ENCODE measurements at regions not wholly inside any gene's neighbourhood (a gene's known extent, or its start where the extent isn't known, plus 50 kb on each side); places are given as distances from the start of the nearest gene placed in this dataset.

- DNase-seq (ENCODE audit: low read depth in 2 of 2), result no peak
These were observed 412.5 kb upstream of the DDI1 start for GRCh38 chr11:103623933-103624332.

DNA sequence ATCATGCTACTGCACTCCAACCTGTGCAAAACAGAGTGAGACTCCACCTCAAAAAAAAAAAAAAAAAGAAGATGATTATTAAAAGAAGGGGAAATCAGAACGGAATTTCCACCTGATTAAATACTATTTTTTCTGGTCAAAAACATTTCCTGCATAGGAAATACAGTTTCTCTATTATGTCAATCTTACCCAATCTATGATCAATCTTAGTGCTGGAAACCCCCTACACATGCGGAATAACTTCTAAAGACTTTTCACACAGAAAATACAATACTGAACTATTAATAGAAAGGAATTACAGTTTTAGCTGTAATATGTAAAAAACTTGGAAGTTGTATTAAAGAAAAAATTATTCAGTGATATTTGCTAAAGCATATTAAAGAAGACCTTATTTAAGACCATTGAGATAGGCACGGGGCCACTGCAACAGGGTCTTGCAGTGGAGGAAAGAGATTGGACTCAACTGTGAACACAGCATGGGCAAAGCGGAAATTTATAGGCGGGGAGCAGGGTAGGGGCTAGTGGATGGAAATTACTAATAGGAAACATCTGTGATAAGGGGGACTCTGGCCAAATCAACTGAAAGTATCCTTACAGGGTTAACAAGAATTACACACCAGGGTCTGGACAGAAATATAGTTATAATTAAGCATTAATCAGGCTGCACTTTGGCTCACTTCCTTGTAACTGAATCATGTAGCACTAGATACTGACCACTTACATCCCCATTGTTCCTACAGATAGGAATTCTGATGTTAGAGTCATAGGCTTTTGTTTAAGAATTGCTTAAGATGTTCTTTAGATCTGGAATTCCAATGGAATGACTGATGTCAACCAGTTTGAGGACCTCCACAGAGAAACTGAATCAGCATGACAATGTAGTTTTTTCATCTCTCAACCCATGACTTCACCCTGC lies 411.5 kb upstream of the DDI1 start:
- no peak for DNase-seq (ENCODE audit: low read depth in 2 of 2)

DNA sequence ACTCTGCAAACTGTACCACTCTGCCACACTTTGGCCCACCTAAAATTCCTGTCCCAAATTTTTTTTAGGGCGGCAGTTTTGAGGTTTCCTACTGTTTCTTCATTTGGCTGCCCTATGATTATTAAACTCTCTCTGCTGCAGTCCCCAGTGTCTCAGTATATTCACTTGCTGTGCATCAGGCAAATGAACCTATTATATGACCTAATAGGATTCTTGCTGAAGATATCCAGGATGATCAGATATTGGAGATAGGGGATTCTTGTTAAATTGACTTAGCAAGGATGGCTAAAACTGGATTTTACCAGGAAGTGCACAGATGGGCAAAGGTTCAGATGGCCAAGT lies 410.8 kb upstream of the DDI1 start:
- DNase-seq (ENCODE audit: low read depth in 2 of 2), result no peak

DNA sequence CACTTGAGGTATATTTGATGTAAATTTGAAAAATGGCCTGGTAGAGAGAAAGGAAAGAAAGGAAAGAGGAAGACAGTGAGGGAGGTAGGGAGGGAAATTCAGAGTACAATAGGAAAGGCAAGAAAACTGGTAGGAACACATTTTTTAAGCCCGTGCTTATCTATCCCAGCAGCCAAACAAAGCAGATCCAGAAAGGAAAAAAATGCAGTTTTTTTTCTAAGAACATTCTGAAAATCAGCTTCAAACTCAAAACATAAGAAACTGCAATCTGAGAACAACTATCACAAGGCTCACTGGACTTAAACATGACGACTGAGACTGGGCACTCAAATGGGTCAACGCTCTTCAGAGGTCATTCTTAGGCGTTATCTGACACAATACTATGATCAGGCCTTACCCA lies 408.3 kb upstream of the DDI1 start:
- DNase-seq (ENCODE audit: low read depth in 2 of 2), result no peak

DNA sequence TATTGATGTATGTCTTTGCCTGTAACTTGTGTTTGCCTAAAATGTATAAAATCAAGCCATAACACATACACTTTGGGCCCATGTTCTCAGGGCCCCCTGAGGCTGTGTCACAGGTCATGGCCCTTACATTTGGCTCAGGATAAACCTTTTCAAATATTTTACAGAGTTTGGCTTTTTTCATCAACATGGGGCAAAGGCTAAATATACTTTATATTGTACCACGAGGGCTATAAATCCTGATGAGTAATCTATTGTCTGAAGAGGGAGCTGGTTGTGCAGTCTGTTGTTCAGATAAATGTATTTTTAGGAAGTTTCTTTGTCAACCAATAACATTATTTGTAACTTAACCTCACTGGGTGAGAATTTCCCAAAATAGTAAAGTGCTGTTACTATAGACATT lies 404.6 kb upstream of the DDI1 start:
- no peak for DNase-seq (ENCODE audit: low read depth in 2 of 2)

DNA sequence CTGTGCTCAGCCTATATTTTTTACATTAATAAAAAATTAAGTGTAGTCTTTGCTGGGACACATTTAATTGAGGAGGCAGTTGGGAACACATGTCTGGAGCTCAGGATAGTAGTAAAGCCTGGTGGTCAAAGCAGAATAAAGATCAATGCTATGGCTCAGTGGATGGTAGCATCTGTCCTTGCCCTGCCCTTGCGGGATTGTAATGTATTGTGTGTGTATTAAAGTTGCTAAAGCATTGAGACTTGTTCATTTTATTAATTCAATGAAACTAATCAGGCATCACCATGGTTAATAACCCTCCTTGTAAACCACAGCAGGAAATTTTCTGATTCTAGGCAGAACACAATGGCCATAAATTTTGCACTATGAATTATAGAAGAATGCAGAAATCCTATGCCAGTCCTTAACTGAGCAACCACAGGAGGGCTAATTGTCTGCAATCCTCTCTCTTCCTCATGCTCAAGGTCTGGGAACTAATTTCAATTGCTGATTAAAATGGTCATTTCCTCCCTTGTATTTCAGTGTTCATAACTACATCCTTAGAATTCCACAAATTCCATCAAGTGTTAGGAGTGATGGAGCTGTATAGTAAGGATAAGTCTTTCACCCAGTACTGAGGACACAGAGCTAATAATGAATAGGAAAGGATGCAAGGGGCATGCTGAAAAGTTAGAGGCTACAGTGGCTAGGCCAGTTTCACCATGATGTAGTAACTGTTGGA lies 403.2 kb upstream of the DDI1 start:
- no peak for DNase-seq (ENCODE audit: low read depth in 2 of 2)

DNA sequence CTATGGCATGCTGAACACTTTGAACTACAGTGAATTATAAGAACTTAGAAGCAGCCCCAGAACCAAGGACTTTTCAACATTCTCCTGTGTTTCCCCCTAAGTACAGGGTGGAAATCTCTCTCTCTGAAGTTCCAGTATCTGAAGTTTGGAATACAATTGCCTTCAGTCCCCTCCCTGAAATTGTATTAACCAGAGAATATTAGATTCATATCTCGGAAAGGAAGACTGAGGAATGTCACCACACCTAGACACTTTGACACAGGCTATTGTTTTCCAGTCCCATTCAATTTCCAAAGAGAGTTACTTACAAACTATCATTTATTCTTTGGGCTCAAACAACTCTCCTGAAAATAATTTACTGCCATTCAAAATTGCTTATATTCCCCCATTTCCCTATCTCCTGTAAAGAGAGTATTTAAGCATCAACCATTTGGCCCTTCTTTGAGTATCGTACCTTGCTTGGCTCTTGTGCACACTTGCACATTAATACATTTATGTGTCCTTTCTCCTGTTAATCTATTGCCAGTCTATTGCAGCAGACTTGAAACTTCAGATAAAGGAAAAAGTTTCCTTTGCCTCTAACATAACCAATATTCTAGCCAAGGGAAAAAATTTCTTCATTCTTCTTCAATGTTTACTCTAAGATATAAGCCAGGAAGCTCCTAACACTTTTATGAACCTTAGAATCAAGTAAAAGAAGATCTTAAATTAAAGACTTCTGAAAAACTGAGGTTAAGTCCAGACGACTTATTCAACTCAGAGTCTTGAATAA lies 402.4 kb upstream of the DDI1 start:
- no peak for DNase-seq (ENCODE audit: low read depth in 2 of 2)

GRCh38 chr11:103636232-103636631 lies 400.2 kb upstream of the DDI1 start:
- DNase-seq (ENCODE audit: low read depth in 2 of 2), result no peak

- no peak for DNase-seq (ENCODE audit: low read depth in 2 of 2)
These were observed 399.1 kb upstream of the DDI1 start for GRCh38 chr11:103637295-103637694.

- no peak for DNase-seq (ENCODE audit: low read depth in 2 of 2)
These were observed 398.6 kb upstream of the DDI1 start for GRCh38 chr11:103637831-103638230.

GRCh38 chr11:103644676-103645075 lies 391.8 kb upstream of the DDI1 start:
- no peak for DNase-seq (ENCODE audit: low read depth in 2 of 2)

DNA sequence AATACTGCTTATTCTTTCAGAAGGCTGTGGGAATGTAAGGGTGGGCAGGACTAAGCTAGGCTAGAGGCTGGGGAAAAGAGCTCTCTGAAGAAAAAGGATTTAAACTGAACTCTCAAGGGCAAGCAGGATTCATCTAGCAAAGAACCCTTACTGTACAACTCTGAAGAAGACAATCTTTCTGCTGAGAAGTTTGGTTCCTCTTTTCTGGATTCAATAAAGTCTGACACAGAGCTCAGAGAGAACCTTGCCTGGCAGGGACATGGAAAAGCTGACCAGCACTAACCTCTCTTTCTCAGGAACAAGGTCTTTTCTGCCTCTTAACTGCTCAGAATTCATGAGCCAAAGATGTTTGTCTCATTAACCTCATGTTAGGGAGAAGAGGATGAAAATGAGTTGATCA lies 388.4 kb upstream of the DDI1 start:
- DNase-seq (ENCODE audit: low read depth in 2 of 2), result no peak

DNA sequence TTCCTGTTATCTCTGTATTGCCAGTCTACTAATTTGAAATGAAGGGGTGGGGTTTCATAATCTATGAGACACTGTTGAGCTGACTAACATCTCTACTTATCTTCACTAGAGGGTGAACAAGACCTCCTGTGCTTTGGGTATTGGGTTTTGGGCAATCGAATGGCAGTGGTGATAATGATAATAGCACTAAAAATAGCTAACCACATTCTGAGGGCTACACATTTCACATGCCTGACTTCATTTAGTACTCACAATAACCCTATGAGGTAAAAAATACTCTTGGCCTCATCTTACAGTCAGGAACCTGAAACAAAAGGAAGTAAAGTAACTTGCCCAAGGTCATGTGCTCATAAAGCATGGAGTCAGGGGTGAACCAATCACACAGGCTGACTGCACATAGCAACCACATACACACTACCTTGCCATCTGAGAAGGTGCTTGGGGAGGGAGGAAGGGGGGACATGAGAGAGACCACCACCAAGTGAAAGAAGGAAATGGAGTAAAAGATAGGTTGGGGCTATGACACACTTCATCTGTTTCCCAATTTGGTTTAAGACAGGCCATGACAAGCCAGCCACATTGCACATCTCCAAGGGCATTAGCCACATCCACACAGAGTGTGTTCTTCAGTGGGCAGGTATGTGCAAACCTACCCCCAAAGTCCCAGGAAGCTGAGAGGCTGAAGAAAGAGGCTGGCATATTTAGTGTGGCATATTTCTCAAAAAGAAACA lies 387.6 kb upstream of the DDI1 start:
- DNase-seq (ENCODE audit: low read depth in 2 of 2), result no peak

- DNase-seq (ENCODE audit: low read depth in 2 of 2), result no peak
These were observed 387.0 kb upstream of the DDI1 start for GRCh38 chr11:103649401-103649895.

DNA sequence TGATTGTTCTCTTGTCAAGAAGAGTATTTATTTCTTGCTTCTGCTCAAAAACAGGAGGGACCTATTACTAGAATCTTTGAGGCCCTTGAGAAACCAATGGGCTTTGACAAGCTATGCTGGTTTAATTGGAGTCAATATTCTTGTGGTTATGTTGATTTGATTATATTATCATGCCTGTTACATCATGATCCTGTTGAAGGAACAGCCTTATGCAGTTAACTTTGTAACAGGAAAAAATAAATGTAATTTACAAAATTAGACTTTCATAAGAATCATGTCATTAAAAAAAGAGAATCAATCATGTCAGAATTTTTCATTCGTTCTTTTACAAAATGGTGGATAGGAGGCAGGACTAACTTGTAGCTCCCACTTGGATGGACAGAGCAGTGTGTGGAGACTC lies 386.1 kb upstream of the DDI1 start:
- no peak for DNase-seq (ENCODE audit: low read depth in 2 of 2)

DNA sequence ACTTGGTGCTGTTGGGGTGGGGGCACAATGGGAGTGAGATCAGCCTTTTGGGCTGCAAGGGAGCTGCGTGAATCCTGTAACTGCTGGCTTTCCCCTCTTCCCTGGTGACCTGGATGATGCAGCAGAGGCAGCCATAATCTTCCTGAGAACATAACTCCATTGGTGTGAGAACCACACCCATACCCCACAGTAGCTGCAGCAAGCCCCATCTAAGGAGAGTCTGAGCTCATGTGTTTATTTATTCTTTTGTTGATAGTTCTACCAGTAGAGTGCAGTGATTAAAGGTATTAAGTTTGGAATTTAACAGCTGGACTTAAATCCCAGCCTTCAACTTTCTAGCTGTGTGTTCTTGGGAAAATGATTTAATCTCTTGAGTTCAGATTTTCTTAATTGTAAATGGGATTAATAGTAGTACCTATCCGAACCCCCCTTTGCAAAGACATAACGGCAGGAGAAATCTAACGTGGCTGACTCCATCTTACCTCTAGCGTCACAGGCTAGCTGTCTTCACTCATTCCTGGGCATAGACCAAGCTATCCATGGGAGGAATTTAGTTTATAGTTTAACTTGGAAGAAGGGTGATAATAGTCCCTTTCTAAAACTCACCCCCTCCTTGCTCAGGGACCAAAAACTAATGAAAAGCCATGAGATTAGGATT lies 385.0 kb upstream of the DDI1 start:
- no peak for DNase-seq (ENCODE audit: low read depth in 2 of 2)

- DNase-seq (ENCODE audit: low read depth in 2 of 2), result no peak
These were observed 384.4 kb upstream of the DDI1 start for GRCh38 chr11:103652013-103652412.

GRCh38 chr11:103656382-103656781 lies 380.1 kb upstream of the DDI1 start:
- DNase-seq (ENCODE audit: low read depth in 2 of 2), result no peak

- no peak for DNase-seq (ENCODE audit: low read depth in 2 of 2)
These were observed 377.2 kb upstream of the DDI1 start for GRCh38 chr11:103659206-103659618.

- DNase-seq (ENCODE audit: low read depth in 2 of 2), result no peak
These were observed 376.7 kb upstream of the DDI1 start for GRCh38 chr11:103659743-103660142.

- no peak for DNase-seq (ENCODE audit: low read depth in 2 of 2)
These were observed 375.3 kb upstream of the DDI1 start for GRCh38 chr11:103661185-103661584.

Data from stimulated activated CD8-positive, alpha-beta memory T cell treated with anti-CD3 and anti-CD28 coated beads, Interleukin-2, amount 100 ng/mL, for 1 hour (primary cell).